ENCODE measurements at regions not wholly inside any gene's neighbourhood (a gene's known extent, or its start where the extent isn't known, plus 50 kb on each side); places are given as distances from the start of the nearest gene placed in this dataset.

- TF ChIP-seq POLR2A (IDR thresholded peaks at IDR 0.05) (no peak), CTCF (IDR thresholded peaks at IDR 0.05) (no peak)
Measured at GRCh38 chr9:118938581-118938980, 430.7 kb downstream of the BRINP1 start.
